ENCODE measurements at regions not wholly inside any gene's neighbourhood (a gene's known extent, or its start where the extent isn't known, plus 50 kb on each side); places are given as distances from the start of the nearest gene placed in this dataset.
"Not testable (repeated sequence)": the region's sequence is repeated elsewhere in the genome, so short reads cannot be mapped to it uniquely, and the experiment has no call there.

- DNase-seq (ENCODE audit: low spot score) = no peak
Observed at GRCh38 chr3:153911116-153911515, 210.1 kb upstream of the ARHGEF26 start.

- DNase-seq (ENCODE audit: low spot score) = no peak
Observed at GRCh38 chr3:153919773-153920172, 201.4 kb upstream of the ARHGEF26 start.

- DNase-seq (ENCODE audit: low spot score) = no peak
Observed at GRCh38 chr3:153921826-153922225, 199.4 kb upstream of the ARHGEF26 start.

- no peak for DNase-seq (ENCODE audit: low spot score)
Observed at GRCh38 chr3:153925841-153926514, 195.2 kb upstream of the ARHGEF26 start.

- peak; percentile 67 for DNase-seq (ENCODE audit: low spot score)
Observed at GRCh38 chr3:153927107-153927506, 194.1 kb upstream of the ARHGEF26 start.

- DNase-seq (ENCODE audit: low spot score) = no peak
Observed at GRCh38 chr3:153928851-153929250, 192.3 kb upstream of the ARHGEF26 start.

GRCh38 chr3:153933481-153933880 lies 187.7 kb upstream of the ARHGEF26 start:
- not testable (repeated sequence) for DNase-seq (ENCODE audit: low spot score)

GRCh38 chr3:153944084-153944483 lies 177.1 kb upstream of the ARHGEF26 start:
- no peak for DNase-seq (ENCODE audit: low spot score)

DNA sequence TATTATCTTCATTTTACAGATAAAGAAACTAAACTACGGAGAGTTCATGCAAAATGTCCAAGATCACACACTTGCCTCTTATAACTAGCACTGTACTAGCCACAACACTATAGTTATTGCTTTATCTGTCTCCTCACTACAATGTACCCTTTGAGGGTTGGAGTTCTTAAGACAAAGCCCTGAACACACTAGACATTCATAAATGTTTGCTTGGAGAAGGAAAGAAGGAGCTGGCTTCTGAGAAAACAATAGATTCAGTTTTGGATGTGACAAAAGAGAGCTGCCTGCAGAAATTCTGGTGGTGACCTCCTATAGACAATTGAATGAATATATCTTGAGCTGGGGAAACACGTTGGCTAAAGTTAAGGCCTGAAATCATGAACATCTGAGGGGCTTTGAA lies 169.9 kb upstream of the ARHGEF26 start:
- no peak for DNase-seq (ENCODE audit: low spot score)

DNA sequence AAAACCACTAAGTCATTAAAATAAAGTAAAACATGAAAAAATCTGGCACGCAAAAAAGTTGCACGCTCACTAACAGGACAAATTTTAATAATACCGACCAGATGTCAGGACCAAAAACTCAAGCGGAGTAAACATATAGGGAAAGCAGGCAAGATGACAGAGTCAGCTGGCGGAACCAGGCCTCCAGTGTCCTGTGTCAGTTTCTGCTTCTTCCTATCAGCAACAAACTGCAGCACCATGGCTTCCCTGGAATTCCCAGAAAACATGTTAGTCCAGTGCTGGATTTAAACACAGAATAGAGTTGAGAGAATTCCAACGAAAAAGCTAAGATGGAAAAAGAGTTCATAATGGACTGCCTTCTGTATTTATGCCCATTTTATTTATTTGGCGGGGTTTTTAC lies 169.1 kb upstream of the ARHGEF26 start:
- DNase-seq (ENCODE audit: low spot score) = no peak

DNA sequence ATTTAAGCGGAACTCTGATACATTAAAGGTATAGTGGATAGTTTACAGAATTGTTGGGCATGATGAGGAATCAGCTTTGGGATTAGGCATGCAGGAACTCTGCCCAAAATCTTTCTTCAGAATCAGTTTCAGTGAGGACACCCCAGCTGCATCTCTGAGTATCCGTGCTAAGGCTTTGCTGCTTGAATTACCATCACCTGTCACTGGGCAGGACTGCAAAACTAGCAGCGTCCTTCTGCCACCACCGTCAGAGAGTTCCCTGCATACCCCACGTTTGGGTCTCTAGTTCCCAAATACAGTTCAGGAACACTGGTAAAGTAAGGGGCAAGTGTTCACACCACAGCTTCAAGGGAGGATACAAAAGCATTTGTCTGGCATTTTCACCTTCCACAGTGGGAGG lies 164.6 kb upstream of the ARHGEF26 start:
- DNase-seq (ENCODE audit: low spot score) = no peak

GRCh38 chr3:153957421-153957820 lies 163.8 kb upstream of the ARHGEF26 start:
- DNase-seq (ENCODE audit: low spot score) = no peak

GRCh38 chr3:153958635-153959595 lies 162.3 kb upstream of the ARHGEF26 start:
- DNase-seq (ENCODE audit: low spot score) = no peak

DNA sequence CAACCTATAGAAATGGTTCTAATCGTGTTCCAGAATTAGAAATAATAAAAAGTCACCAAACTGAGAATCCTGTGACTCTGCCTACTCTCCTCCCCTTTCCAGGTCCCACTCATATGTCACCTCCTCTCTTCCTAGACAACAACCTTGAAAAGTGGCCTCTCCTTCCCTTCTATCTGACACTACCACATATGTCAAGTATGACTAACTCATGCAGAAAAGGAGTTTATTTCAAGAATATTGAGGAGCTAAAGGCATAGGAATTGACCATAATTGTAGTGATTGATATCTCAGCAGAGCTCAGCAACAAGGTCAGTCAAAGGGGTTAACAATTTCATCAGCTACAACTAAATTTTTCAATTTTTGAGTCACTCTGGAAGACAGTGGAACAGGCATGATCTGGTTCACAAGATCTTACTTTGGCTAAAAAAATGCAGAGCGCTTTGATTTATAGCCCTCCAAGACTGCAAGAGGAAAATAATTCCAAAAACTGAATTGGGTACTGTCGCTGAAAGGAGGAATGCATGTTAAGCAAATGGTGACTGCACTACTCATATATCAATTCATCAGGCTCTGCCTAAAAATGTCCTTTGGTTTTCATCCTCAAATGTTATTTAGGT lies 160.6 kb upstream of the ARHGEF26 start:
- no peak for DNase-seq (ENCODE audit: low spot score)

DNA sequence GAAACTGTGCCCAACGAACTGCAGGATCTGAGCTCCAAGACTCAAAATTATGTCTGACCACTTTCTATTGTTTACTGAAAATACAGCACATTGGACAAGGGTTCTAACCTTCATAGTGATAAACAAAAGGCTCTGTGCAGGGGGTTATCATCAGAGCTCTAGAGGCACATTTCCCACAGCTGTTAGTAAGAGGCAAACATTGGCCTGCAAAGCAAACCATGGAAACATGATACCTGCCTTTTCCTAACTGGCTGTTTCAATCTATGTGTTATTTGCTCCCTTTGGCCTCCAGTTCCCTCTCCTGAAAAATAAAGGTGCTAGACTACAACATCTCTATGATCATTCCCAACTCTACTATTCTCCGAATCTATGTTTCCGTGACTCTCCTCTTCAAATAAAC lies 159.7 kb upstream of the ARHGEF26 start:
- DNase-seq (ENCODE audit: low spot score) = no peak

DNA sequence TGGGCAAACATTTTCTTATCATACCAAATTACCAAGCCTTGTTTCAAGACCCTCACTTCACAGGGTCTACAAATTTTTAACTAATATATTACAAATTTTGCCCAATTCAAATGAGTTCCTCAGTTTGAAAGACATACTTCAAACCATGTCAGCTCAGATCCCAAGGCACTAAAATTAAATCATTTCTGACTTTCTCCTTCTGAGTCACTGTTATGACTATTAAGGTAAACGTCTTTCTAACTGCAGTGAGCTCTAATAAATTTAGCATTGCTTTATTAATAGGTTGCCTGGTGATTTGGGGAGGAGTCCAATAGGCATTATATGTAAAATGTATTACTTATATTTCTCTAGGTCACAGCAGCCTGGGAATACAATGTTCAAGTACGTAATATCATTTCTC lies 158.2 kb upstream of the ARHGEF26 start:
- no peak for DNase-seq (ENCODE audit: low spot score)

DNA sequence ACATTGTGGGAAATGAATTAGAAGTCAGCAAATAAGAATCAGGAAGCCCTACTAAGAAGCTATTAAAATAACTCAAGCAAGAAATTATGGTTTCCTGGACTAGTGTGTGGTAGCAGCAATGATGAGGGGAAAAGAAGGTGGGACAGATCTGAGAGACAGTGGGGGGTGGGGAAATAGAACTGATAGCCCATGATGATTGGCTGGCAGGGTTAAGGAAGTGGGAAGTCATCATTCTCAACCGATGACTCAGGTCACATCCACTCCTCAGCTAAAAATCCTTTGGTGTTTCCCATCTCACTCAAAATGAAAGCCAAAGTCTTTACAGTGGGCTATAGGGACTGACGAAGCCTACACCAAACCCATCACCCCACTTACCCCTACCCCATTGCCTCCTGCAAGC lies 153.9 kb upstream of the ARHGEF26 start:
- DNase-seq (ENCODE audit: low spot score) = no peak

- no peak for DNase-seq (ENCODE audit: low spot score)
Observed at GRCh38 chr3:153970047-153970446, 151.1 kb upstream of the ARHGEF26 start.

- peak; percentile 51 for DNase-seq (ENCODE audit: low spot score)
Observed at GRCh38 chr3:153970741-153971347, 150.3 kb upstream of the ARHGEF26 start.

DNA sequence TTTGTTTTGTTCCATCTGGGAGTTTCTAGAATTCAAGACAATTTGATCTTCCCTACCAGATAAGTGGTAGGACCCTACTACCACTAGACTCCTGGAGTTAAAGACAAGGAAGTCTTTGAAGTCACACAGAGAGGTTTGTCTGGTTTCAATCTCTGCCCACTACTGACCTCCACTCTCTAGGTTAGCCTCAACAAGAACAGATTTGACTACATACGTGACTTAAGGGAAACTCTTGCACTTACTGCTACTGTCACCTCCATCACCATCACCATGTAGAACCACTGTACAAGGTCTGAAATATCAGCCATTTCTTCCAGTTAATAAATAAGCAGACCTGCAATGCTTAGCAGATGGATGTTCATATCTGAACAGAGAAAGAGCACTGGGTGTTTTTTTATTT lies 148.3 kb upstream of the ARHGEF26 start:
- no peak for DNase-seq (ENCODE audit: low spot score)

DNA sequence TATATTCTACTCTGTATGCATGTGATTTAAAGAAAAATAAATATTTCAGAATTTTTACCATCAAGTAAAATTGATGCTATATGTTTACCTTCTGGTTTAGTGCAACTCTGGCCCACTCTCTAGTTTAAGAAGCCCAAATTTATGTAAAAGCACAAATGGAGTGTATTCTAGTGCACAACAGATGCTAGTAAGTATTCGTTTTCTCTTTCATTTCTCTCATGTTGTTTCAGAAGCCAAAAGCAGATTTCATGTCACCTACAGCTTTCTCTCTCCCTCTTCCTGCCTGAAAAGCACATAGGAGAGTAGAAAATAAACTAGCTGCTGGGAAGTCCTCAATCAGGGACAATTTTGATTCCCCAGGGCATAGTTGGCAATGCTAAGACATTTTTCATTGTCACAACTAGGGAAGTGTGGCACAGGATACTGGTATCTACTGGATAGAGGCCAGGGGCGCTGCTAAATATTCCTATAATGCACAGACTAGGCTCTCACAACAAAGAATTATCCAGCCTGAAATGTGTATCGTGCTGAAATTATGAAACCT lies 147.4 kb upstream of the ARHGEF26 start:
- DNase-seq (ENCODE audit: low spot score) = no peak

- DNase-seq (ENCODE audit: low spot score) = no peak
Observed at GRCh38 chr3:153974614-153975013, 146.6 kb upstream of the ARHGEF26 start.

All from COLO829 (cell line).